BJ (cell line): ENCODE measurements at regions not wholly inside any gene's neighbourhood (a gene's known extent, or its start where the extent isn't known, plus 50 kb on each side); places are given as distances from the start of the nearest gene placed in this dataset.

Experiments used
- CTCF ChIA-PET: fragments of 350-600 bp; formaldehyde crosslinking; extraction: SDS; loops from one replicate; lab custom pipeline; 2021; ENCODE audit warnings: antibody characterized with exemption, inconsistent platforms; lab: Yijun Ruan, JAX
- POLR2A ChIA-PET: fragments of 300-600 bp; sonication (Branson Sonifier 250); formaldehyde crosslinking; extraction: SDS; loops from one replicate; lab custom pipeline; 2021; ENCODE audit warnings: antibody characterized with exemption; lab: Charles Lee
- DNase-seq: peaks from one replicate; pipeline ENCODE4 v3.0.0-alpha.2; 2011; ENCODE audit warnings: low read depth
- H3K27me3 ChIP-seq: 2 replicates; pipeline ENCODE4 v1.6.0; 2011; ENCODE audit warnings: low read length; ENCODE audit not compliant: control insufficient read depth, insufficient read depth
- H3K36me3 ChIP-seq: 2 replicates; pipeline ENCODE4 v1.5.1; 2011; ENCODE audit warnings: low read length; ENCODE audit not compliant: control insufficient read depth, insufficient read depth
- H3K4me3 ChIP-seq: 2 replicates; pipeline ENCODE4 v1.5.1; 2011; ENCODE audit warnings: low read depth, mild to moderate bottlenecking, control low read depth, low read length
- CTCF ChIP-seq: IDR thresholded peaks from 2 replicates; pipeline ENCODE4 v1.5.1; 2011; ENCODE audit warnings: low read depth, mild to moderate bottlenecking, control low read depth, inconsistent platforms, low read length, moderate library complexity; ENCODE audit not compliant: insufficient read depth

GRCh38 chr13:58592786-58593185 lies 961.2 kb downstream of the PCDH17 start:
- ChIA-PET CTCF (no interaction called here), POLR2A (no interaction called here)
- no peak overlapping the region for H3K4me3 ChIP-seq
- H3K36me3 ChIP-seq = no peaks in the 10 kb centered on the region
- no peaks in the 10 kb centered on the region for H3K27me3 ChIP-seq
- no peak for TF ChIP-seq CTCF
- no peak for DNase-seq

GRCh38 chr13:58594747-58595600 lies 963.4 kb downstream of the PCDH17 start:
- Histone ChIP-seq H3K27me3 (no peaks in the 10 kb centered on the region), H3K4me3 (no peak overlapping the region), H3K36me3 (no peaks in the 10 kb centered on the region)
- DNase-seq = no peak
- TF ChIP-seq CTCF = no peak
- POLR2A ChIA-PET = no interaction called here
- CTCF ChIA-PET = no interaction called here

GRCh38 chr13:58597552-58597951 lies 966.0 kb downstream of the PCDH17 start:
- H3K27me3 ChIP-seq = no peaks in the 10 kb centered on the region
- ChIA-PET POLR2A (no interaction called here), CTCF (no interaction called here)
- TF ChIP-seq CTCF = no peak
- H3K4me3 ChIP-seq = no peak overlapping the region
- H3K36me3 ChIP-seq = no peaks in the 10 kb centered on the region
- DNase-seq = no peak

GRCh38 chr13:58598241-58598640 lies 966.7 kb downstream of the PCDH17 start:
- ChIA-PET POLR2A (no interaction called here), CTCF (no interaction called here)
- no peak overlapping the region for H3K4me3 ChIP-seq
- TF ChIP-seq CTCF = no peak
- H3K27me3 ChIP-seq = no peaks in the 10 kb centered on the region
- H3K36me3 ChIP-seq = no peaks in the 10 kb centered on the region
- no peak for DNase-seq

GRCh38 chr13:58611117-58611516 lies 979.6 kb downstream of the PCDH17 start:
- no peaks in the 10 kb centered on the region for H3K36me3 ChIP-seq
- no peak for TF ChIP-seq CTCF
- H3K4me3 ChIP-seq = no peak overlapping the region
- no peaks in the 10 kb centered on the region for H3K27me3 ChIP-seq
- no peak for DNase-seq
- ChIA-PET POLR2A (no interaction called here), CTCF (no interaction called here)
